BLaER1 treated with 17β-estradiol and CSF1 and Interleukin-3, amounts not matched to agents 10 nM and 100 nM (cell line): ENCODE measurements at regions not wholly inside any gene's neighbourhood (a gene's known extent, or its start where the extent isn't known, plus 50 kb on each side); places are given as distances from the start of the nearest gene placed in this dataset.

Experiments used
- H3K27ac ChIP-seq, 11 experiments: shearing (Covaris generic); formaldehyde crosslinking; 2 replicates each; pipeline ENCODE4 v1.8.1; 2022
- H3K27me3 ChIP-seq, 11 experiments: shearing (Covaris generic); formaldehyde crosslinking; 2 replicates each; pipeline ENCODE4 v1.8.1; 2022
- H3K36me3 ChIP-seq, 11 experiments: shearing (Covaris generic); formaldehyde crosslinking; 2 replicates each; pipeline ENCODE4 v1.8.1; 2022
- H3K4me1 ChIP-seq, 10 experiments: shearing (Covaris generic); formaldehyde crosslinking; 2 replicates each; pipeline ENCODE4 v1.8.1; 2022
- H3K4me2 ChIP-seq, 11 experiments: shearing (Covaris generic); formaldehyde crosslinking; 2 replicates each; pipeline ENCODE4 v1.8.1; 2022
- H3K4me3 ChIP-seq, 10 experiments: shearing (Covaris generic); formaldehyde crosslinking; 2 replicates each; pipeline ENCODE4 v1.8.1; 2022
- H3K9ac ChIP-seq, 11 experiments: shearing (Covaris generic); formaldehyde crosslinking; 2 replicates each; pipeline ENCODE4 v1.8.1; 2022
- H3K9me3 ChIP-seq, 11 experiments: shearing (Covaris generic); formaldehyde crosslinking; replicated peaks in 1 of 11; 2 replicates each; pipeline ENCODE4 v1.8.1; 2022
- H4K20me1 ChIP-seq, 11 experiments: shearing (Covaris generic); formaldehyde crosslinking; 2 replicates each; pipeline ENCODE4 v1.8.1; 2022
- Cebpa-rat ChIP-seq, 11 experiments: shearing (Covaris generic); IDR thresholded peaks; 2 replicates each; pipeline ENCODE4 v1.8.1; 2022

DNA sequence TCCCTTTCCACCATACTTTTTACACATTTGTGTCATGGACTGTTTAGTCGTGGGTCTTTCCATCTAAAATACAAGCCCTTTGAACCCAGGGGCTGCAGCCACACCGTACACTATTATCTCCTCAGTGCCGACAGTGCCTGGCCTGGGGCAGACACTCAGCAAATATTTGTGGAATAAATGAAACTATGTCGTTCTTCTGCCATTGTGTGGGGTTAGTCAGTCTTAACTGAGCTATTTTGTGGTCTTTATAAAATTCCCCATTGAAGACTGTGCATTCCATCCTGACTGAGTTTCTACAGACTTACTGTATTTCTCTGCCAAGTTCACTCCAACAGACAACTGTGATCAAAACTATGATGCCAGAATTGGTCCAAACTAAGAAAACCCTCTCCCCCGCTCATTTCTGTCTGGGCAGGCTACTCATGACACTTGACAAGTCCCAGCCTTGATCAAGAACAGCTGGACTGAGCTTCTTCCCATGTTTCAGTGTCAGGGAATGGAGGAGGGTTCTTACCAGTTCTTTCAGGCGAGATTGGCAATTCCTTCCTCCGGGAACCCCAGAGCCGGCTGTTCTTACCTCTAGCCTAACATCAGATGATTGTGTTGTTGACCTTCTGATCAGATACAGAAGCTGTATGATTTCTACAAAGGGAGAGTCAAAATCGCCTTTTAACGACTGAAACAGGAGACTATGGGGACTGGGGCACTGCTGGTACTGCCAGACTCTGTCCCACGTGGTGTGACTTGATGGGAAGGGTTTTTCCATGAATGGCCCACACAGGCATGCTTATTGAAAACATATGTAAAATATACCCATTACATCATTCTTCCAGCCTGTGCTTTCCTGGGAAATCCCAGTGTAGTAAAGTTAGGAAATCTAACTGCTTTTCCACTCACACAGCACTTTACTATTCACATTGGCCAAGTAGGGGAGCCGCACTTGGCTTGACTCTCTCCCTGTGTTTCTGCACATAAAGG is 77.4 kb upstream of the NPAS2 start:
- H3K27me3 ChIP-seq, result no peaks in the 10 kb centered on the region
- peaks cover 0 to 2% (median 0%) of the 10 kb centered on the region in 10 experiments; a peak in 3 of 20 replicates for H3K4me1 ChIP-seq
- no peak overlapping the region for H3K27ac ChIP-seq
- H3K9ac ChIP-seq, result no peak overlapping the region
- H3K4me2 ChIP-seq, result no peak overlapping the region
- H3K4me3 ChIP-seq, result no peak overlapping the region
- H3K36me3 ChIP-seq, result no peaks in the 10 kb centered on the region
- no peaks in the 10 kb centered on the region for H4K20me1 ChIP-seq
- H3K9me3 ChIP-seq, result no peaks in the 10 kb centered on the region
- no peak for TF ChIP-seq Cebpa-rat (IDR thresholded peaks at IDR 0.05)

- no peak for TF ChIP-seq Cebpa-rat (IDR thresholded peaks at IDR 0.05)
- Histone ChIP-seq H3K4me2 (no peak overlapping the region), H3K27ac (no peak overlapping the region), H4K20me1 (no peaks in the 10 kb centered on the region), H3K27me3 (no peaks in the 10 kb centered on the region), H3K36me3 (no peaks in the 10 kb centered on the region), H3K9ac (no peak overlapping the region), H3K9me3 (no peaks in the 10 kb centered on the region), H3K4me3 (no peak overlapping the region), H3K4me1 (peaks cover 0 to 11% (median 7%) of the 10 kb centered on the region in 10 experiments; a peak in 15 of 20 replicates)
These were observed 76.2 kb upstream of the NPAS2 start for GRCh38 chr2:100743741-100744140.

DNA sequence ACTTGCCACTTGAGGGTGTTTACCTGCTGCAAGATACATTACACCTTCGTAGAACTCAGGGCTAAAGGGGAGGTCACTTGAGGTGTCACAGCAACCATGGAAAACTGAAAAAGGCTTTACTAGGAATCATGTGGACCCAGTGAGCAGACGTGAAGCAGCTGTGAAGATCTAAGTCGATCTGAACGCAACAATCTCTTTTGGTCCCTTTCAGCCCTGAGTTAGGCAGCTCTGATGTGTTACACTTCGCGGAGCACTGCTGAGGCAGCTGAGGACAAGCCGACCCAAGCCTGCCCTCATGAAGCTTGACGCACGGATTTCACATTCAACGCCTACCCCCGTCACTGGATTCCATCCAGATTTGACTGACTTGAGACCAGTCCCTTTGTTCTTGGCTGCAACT is 75.8 kb upstream of the NPAS2 start:
- TF ChIP-seq Cebpa-rat (IDR thresholded peaks at IDR 0.05), result no peak
- Histone ChIP-seq H3K9ac (no peak overlapping the region), H3K4me3 (no peak overlapping the region), H3K27ac (no peak overlapping the region), H3K36me3 (no peaks in the 10 kb centered on the region), H4K20me1 (no peaks in the 10 kb centered on the region), H3K4me2 (no peak overlapping the region), H3K9me3 (no peaks in the 10 kb centered on the region), H3K4me1 (peaks cover 0 to 11% (median 7%) of the 10 kb centered on the region in 10 experiments; a peak in 15 of 20 replicates), H3K27me3 (no peaks in the 10 kb centered on the region)

GRCh38 chr2:100744589-100744988 is 75.3 kb upstream of the NPAS2 start:
- Histone ChIP-seq H3K4me2 (no peak overlapping the region), H3K4me3 (no peak overlapping the region)
- no peak for TF ChIP-seq Cebpa-rat (IDR thresholded peaks at IDR 0.05)

DNA sequence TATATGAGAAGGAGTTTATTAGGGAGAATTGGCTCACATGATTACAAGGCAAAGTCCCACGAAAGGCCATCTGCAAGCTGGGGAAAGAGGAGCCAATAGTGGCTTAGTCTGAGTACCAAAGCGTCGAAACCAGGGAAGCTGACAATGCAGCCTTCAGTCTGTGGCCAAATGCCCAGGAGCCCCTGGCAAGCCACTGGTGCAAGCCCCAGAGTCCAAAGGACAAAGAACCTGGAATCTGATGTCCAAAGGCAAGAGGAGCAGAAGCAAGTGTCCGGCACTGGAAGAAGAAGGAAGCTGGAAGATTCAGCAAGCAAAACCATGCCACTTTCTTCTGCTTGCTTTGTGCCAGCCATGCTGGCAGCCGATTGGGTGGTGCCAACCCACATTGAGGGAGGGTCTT is 74.3 kb upstream of the NPAS2 start:
- Histone ChIP-seq H3K9me3 (peaks cover 0 to 10% (median 0%) of the 10 kb centered on the region in 11 experiments; a peak in 7 of 22 replicates), H3K4me1 (peaks cover 7 to 23% (median 12%) of the 10 kb centered on the region in 10 experiments; a peak in 15 of 20 replicates), H3K9ac (no peak overlapping the region), H3K4me2 (no peak overlapping the region), H3K36me3 (no peaks in the 10 kb centered on the region), H4K20me1 (no peaks in the 10 kb centered on the region), H3K27ac (no peak overlapping the region), H3K27me3 (no peaks in the 10 kb centered on the region), H3K4me3 (no peak overlapping the region)
- TF ChIP-seq Cebpa-rat (IDR thresholded peaks at IDR 0.05), result no peak

More at GRCh38 chr2:100744589-100744988, 75.3 kb upstream of the NPAS2 start:
- Histone ChIP-seq H3K27me3 (no peaks in the 10 kb centered on the region), H4K20me1 (no peaks in the 10 kb centered on the region), H3K9me3 (no peaks in the 10 kb centered on the region), H3K9ac (no peak overlapping the region), H3K36me3 (no peaks in the 10 kb centered on the region), H3K4me1 (peaks cover 3 to 14% (median 8%) of the 10 kb centered on the region in 10 experiments; a peak in 15 of 20 replicates), H3K27ac (no peak overlapping the region)

DNA sequence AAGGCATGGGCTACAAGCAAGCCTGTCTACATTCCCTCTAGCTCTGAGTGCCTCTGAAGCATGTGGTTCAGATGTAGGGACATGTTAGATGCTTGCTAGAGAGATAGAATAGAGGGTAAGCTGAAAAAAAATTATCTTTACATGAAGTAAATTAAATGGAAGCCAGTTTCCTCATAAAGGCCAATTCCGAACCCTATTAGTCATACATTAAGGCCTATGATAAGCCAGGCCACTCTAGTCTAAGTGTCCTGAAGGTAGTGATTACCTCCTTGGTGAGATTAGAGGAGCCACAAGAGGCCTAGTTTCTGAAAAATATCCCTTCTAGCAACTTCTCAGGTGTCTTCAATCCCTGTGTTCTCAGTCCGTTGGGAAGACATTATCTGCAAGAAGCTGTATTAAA is 72.4 kb upstream of the NPAS2 start:
- peaks cover 0 to 13% (median 0%) of the 10 kb centered on the region in 11 experiments; a peak in 8 of 22 replicates for H3K9me3 ChIP-seq
- no peaks in the 10 kb centered on the region for H4K20me1 ChIP-seq
- H3K27me3 ChIP-seq, result no peaks in the 10 kb centered on the region
- TF ChIP-seq Cebpa-rat (IDR thresholded peaks at IDR 0.05), result no peak
- no peak overlapping the region for H3K9ac ChIP-seq
- peak overlapping the region in 7 of 11 experiments; percentile 11 to 48 (median 15); a peak in 7 of 22 replicates for H3K4me2 ChIP-seq
- H3K27ac ChIP-seq, result no peak overlapping the region
- no peaks in the 10 kb centered on the region for H3K36me3 ChIP-seq
- peaks cover 7 to 42% (median 25%) of the 10 kb centered on the region in 10 experiments; a peak in 18 of 20 replicates for H3K4me1 ChIP-seq
- H3K4me3 ChIP-seq, result no peak overlapping the region

GRCh38 chr2:100747996-100748615 is 71.8 kb upstream of the NPAS2 start:
- Histone ChIP-seq H4K20me1 (no peaks in the 10 kb centered on the region), H3K27ac (no peak overlapping the region), H3K27me3 (no peaks in the 10 kb centered on the region), H3K4me3 (no peak overlapping the region), H3K4me1 (peaks cover 7 to 48% (median 31%) of the 10 kb centered on the region in 10 experiments; a peak in 18 of 20 replicates), H3K9ac (no peak overlapping the region), H3K4me2 (peak overlapping the region; percentile 1 to 48 (median 14); a peak in 13 of 22 replicates), H3K9me3 (peaks cover 0 to 13% (median 0%) of the 10 kb centered on the region in 11 experiments; a peak in 8 of 22 replicates), H3K36me3 (no peaks in the 10 kb centered on the region)
- TF ChIP-seq Cebpa-rat (IDR thresholded peaks at IDR 0.05), result no peak

GRCh38 chr2:100748673-100749072 is 71.3 kb upstream of the NPAS2 start:
- Histone ChIP-seq H3K9me3 (peaks cover 0 to 13% (median 0%) of the 10 kb centered on the region in 11 experiments; a peak in 8 of 22 replicates), H3K36me3 (no peaks in the 10 kb centered on the region), H3K4me1 (peaks cover 7 to 53% (median 36%) of the 10 kb centered on the region in 10 experiments; a peak in 18 of 20 replicates), H3K9ac (no peak overlapping the region), H3K4me2 (peak overlapping the region in 6 of 11 experiments; percentile 5 to 48 (median 20); a peak in 7 of 22 replicates), H3K27me3 (no peaks in the 10 kb centered on the region), H4K20me1 (no peaks in the 10 kb centered on the region), H3K4me3 (no peak overlapping the region), H3K27ac (no peak overlapping the region)
- TF ChIP-seq Cebpa-rat (IDR thresholded peaks at IDR 0.05), result no peak
